ENCODE measurements at regions not wholly inside any gene's neighbourhood (a gene's known extent, or its start where the extent isn't known, plus 50 kb on each side); places are given as distances from the start of the nearest gene placed in this dataset.

DNA sequence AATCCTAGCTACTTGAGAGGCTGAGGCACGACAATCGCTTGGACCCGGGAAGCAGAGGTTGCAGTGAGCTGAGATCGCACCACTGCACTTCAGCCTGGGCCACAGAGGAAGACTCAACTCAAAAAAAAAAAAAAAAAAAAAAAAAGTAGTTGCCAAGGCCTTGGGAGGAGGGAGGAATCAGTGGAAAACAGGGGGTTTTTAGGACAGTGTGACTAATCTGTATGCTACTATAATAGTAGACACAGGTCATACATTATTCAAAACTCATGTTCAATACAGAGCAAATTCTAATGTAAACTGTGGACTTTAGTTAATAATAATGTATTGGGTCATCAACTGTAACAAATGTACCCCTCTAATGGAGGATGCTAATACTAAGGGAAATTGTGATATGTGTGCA, 51.7 kb upstream of the CTPS1 start:
- TF ChIP-seq, protein P1, sequence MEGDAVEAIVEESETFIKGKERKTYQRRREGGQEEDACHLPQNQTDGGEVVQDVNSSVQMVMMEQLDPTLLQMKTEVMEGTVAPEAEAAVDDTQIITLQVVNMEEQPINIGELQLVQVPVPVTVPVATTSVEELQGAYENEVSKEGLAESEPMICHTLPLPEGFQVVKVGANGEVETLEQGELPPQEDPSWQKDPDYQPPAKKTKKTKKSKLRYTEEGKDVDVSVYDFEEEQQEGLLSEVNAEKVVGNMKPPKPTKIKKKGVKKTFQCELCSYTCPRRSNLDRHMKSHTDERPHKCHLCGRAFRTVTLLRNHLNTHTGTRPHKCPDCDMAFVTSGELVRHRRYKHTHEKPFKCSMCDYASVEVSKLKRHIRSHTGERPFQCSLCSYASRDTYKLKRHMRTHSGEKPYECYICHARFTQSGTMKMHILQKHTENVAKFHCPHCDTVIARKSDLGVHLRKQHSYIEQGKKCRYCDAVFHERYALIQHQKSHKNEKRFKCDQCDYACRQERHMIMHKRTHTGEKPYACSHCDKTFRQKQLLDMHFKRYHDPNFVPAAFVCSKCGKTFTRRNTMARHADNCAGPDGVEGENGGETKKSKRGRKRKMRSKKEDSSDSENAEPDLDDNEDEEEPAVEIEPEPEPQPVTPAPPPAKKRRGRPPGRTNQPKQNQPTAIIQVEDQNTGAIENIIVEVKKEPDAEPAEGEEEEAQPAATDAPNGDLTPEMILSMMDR (IDR thresholded peaks at IDR 0.05): no peak
- TF ChIP-seq RFX5 (IDR thresholded peaks at IDR 0.05): no peak
- TF ChIP-seq, protein P2, sequence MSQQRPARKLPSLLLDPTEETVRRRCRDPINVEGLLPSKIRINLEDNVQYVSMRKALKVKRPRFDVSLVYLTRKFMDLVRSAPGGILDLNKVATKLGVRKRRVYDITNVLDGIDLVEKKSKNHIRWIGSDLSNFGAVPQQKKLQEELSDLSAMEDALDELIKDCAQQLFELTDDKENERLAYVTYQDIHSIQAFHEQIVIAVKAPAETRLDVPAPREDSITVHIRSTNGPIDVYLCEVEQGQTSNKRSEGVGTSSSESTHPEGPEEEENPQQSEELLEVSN (IDR thresholded peaks at IDR 0.05; ENCODE audit: borderline replicate concordance, low read depth): no peak
- no peak for TF ChIP-seq NPAS2 (CRISPR knock-in tag; IDR thresholded peaks at IDR 0.05; ENCODE audit: borderline replicate concordance)
- no peak for TF ChIP-seq CHD4 (IDR thresholded peaks at IDR 0.05; ENCODE audit: borderline replicate concordance)
- TF ChIP-seq SREBF2 (IDR thresholded peaks at IDR 0.05): no peak

Data from A549 (cell line).